Uterus (tissue), 3 donors: ENCODE measurements at regions not wholly inside any gene's neighbourhood (a gene's known extent, or its start where the extent isn't known, plus 50 kb on each side); places are given as distances from the start of the nearest gene placed in this dataset.

Source experiments
- DNase-seq, 2 donors: peaks; one replicate each; pipeline ENCODE4 v3.0.0-alpha.2; 2019 to 2020
- H3K27ac ChIP-seq, 2 donors: fragments of 200-600 bp; sonication (generic); 1 replicate in 1 of 2; 2 replicates in 1 of 2; pipeline ENCODE4 v1.5.1; 2016 to 2018
- H3K27me3 ChIP-seq, 2 donors: fragments of 200-600 bp; sonication (generic); one replicate each; pipeline ENCODE4 v1.5.1; 2018 to 2019; ENCODE audit warnings: control low read depth in 1 of 2
- H3K36me3 ChIP-seq, 2 donors: fragments of 200-600 bp; sonication (generic); one replicate each; pipeline ENCODE4 v1.5.1; 2019; ENCODE audit warnings: control low read depth in 1 of 2
- H3K4me1 ChIP-seq, 2 donors: fragments of 200-600 bp; sonication (generic); one replicate each; pipeline ENCODE4 v1.5.1; 2018 to 2019; ENCODE audit warnings: control low read depth in 1 of 2
- H3K4me3 ChIP-seq, 2 donors: fragments of 200-600 bp; sonication (generic); 1 replicate in 1 of 2; 2 replicates in 1 of 2; pipeline ENCODE4 v1.5.1; 2018 to 2019; ENCODE audit warnings: mild to moderate bottlenecking in 1 of 2
- H3K9me3 ChIP-seq, 2 donors: fragments of 200-600 bp; sonication (generic); one replicate each; pipeline ENCODE4 v1.5.1; 2019; ENCODE audit warnings: control low read depth in 1 of 2
- POLR2A ChIP-seq, 2 donors: fragments of 450-650 bp; IDR thresholded peaks; one replicate each; pipeline ENCODE4 v1.6.1; 2016; ENCODE audit warnings: antibody characterized with exemption in 2 of 2, mild to moderate bottlenecking in 1 of 2, moderate library complexity in 1 of 2
- intact Hi-C: fragments of 100-400 bp; cut with DNase I; formaldehyde crosslinking; loops from one replicate; pipeline ENCODE4 v1.15.1; 2023; ENCODE audit warnings: low total_unique reads
- TF ChIP-seq, protein P1 (sequence below), 4 experiments: fragments of 200-600 bp in 2 of 4; fragments of 450-650 bp in 2 of 4; sonication (generic) in 2 of 4; IDR thresholded peaks; one replicate each; pipeline ENCODE4 v1.5.1; 2016 to 2019; ENCODE audit warnings: antibody characterized with exemption in 4 of 4, mild to moderate bottlenecking in 2 of 4, moderate library complexity in 1 of 4
- donor health status: DM: yes; HTN: yes; CAD: no.

- Histone ChIP-seq H3K4me3 (no peak overlapping the region), H3K27ac (no peak overlapping the region), H3K36me3 (no peaks in the 10 kb centered on the region), H3K4me1 (no peaks in the 10 kb centered on the region), H3K9me3 (no peaks in the 10 kb centered on the region), H3K27me3 (no peaks in the 10 kb centered on the region)
- no peak for TF ChIP-seq POLR2A (IDR thresholded peaks at IDR 0.05)
- TF ChIP-seq, protein P1, sequence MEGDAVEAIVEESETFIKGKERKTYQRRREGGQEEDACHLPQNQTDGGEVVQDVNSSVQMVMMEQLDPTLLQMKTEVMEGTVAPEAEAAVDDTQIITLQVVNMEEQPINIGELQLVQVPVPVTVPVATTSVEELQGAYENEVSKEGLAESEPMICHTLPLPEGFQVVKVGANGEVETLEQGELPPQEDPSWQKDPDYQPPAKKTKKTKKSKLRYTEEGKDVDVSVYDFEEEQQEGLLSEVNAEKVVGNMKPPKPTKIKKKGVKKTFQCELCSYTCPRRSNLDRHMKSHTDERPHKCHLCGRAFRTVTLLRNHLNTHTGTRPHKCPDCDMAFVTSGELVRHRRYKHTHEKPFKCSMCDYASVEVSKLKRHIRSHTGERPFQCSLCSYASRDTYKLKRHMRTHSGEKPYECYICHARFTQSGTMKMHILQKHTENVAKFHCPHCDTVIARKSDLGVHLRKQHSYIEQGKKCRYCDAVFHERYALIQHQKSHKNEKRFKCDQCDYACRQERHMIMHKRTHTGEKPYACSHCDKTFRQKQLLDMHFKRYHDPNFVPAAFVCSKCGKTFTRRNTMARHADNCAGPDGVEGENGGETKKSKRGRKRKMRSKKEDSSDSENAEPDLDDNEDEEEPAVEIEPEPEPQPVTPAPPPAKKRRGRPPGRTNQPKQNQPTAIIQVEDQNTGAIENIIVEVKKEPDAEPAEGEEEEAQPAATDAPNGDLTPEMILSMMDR (IDR thresholded peaks at IDR 0.05) = no peak
- no peak for DNase-seq
- intact Hi-C loops = no loop called here
These were observed 1224.6 kb upstream of the LRRTM3 start for GRCh38 chr10:65701168-65701776.

GRCh38 chr10:65708057-65708456, 1217.8 kb upstream of the LRRTM3 start:
- Histone ChIP-seq H3K9me3 (no peaks in the 10 kb centered on the region), H3K4me3 (no peak overlapping the region), H3K36me3 (no peaks in the 10 kb centered on the region), H3K27me3 (no peaks in the 10 kb centered on the region), H3K4me1 (no peaks in the 10 kb centered on the region), H3K27ac (no peak overlapping the region)
- TF ChIP-seq POLR2A (IDR thresholded peaks at IDR 0.05) = no peak
- DNase-seq = no peak
- intact Hi-C loops = no loop called here

GRCh38 chr10:65710306-65710705, 1215.5 kb upstream of the LRRTM3 start:
- no peak for TF ChIP-seq POLR2A (IDR thresholded peaks at IDR 0.05)
- TF ChIP-seq, protein P1 (IDR thresholded peaks at IDR 0.05) = no peak
- no peaks in the 10 kb centered on the region for H3K27me3 ChIP-seq
- no peak overlapping the region for H3K27ac ChIP-seq
- no peaks in the 10 kb centered on the region for H3K36me3 ChIP-seq
- no peak for DNase-seq
- intact Hi-C loops = no loop called here
- H3K4me3 ChIP-seq = no peak overlapping the region
- no peaks in the 10 kb centered on the region for H3K4me1 ChIP-seq
- H3K9me3 ChIP-seq = no peaks in the 10 kb centered on the region

DNA sequence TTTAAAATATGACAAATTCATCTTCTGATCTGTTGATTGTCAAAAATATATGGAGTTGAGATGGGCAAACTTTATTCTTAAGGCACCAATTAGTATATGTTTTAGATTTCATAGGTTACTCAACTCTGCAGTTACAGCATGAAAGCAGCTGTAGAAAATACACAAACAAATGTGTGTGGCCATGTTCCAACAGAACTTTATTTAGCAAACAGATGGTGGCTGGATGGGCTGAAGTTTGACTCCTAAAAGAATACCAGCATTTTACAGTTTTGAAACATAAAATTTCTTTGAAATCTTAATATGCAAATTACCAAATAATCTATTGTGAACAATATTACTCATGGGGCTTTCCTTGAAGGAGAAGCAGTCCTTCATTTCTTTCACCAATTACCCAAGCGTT, 1206.0 kb upstream of the LRRTM3 start:
- Histone ChIP-seq H3K9me3 (no peaks in the 10 kb centered on the region), H3K4me1 (no peaks in the 10 kb centered on the region), H3K4me3 (no peak overlapping the region), H3K36me3 (no peaks in the 10 kb centered on the region), H3K27ac (no peak overlapping the region), H3K27me3 (no peaks in the 10 kb centered on the region)
- no peak for DNase-seq
- intact Hi-C loops = no loop called here
- TF ChIP-seq, protein P1 (IDR thresholded peaks at IDR 0.05) = no peak
- TF ChIP-seq POLR2A (IDR thresholded peaks at IDR 0.05) = no peak

DNA sequence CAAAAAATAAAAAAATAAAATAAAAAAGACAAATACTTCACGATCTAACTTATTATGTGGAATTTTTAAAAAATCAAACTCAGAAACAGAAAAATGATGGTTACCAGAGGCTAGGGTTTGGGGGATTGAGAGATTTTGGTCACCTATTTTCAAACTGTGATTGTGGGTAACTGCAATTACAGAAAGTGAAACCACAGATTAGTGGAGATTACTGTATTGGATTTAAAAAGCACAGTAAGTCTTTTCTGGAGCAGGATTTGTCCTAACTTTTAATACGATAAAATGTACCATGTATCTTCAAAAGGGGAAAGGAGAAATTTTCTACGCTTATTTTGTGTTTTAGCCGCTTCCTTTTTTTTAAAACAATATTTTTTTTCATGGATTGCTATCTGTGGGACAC, 1204.9 kb upstream of the LRRTM3 start:
- H3K9me3 ChIP-seq = no peaks in the 10 kb centered on the region
- intact Hi-C loops = no loop called here
- H3K4me1 ChIP-seq = no peaks in the 10 kb centered on the region
- H3K27ac ChIP-seq = no peak overlapping the region
- DNase-seq = no peak
- no peak overlapping the region for H3K4me3 ChIP-seq
- no peaks in the 10 kb centered on the region for H3K36me3 ChIP-seq
- no peaks in the 10 kb centered on the region for H3K27me3 ChIP-seq
- TF ChIP-seq, protein P1 (IDR thresholded peaks at IDR 0.05) = no peak
- no peak for TF ChIP-seq POLR2A (IDR thresholded peaks at IDR 0.05)

DNA sequence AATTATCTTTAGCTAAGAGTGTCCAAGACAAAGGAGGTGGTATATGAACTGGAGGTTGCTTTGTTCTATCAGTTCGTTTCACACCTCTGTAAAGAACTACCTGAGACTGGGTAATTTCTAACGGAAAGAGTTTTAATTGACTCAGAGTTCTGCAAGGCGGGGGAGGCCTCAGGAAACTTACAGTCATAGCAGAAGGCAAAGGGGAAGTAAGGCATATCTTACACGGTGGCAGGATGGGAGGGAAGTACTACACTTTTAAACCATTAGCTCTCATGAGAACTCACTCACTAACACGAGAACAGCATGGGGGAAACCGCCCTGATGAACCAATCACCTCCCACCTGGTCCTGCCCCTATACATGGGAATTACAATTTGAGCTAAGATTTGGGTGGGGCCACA, 1202.3 kb upstream of the LRRTM3 start:
- H3K4me1 ChIP-seq = no peaks in the 10 kb centered on the region
- DNase-seq = no peak
- H3K36me3 ChIP-seq = no peaks in the 10 kb centered on the region
- H3K9me3 ChIP-seq = no peaks in the 10 kb centered on the region
- intact Hi-C loops = no loop called here
- H3K4me3 ChIP-seq = no peak overlapping the region
- no peaks in the 10 kb centered on the region for H3K27me3 ChIP-seq
- H3K27ac ChIP-seq = no peak overlapping the region
- TF ChIP-seq, protein P1 (IDR thresholded peaks at IDR 0.05) = no peak
